ENCODE measurements at regions not wholly inside any gene's neighbourhood (a gene's known extent, or its start where the extent isn't known, plus 50 kb on each side); places are given as distances from the start of the nearest gene placed in this dataset.

DNA sequence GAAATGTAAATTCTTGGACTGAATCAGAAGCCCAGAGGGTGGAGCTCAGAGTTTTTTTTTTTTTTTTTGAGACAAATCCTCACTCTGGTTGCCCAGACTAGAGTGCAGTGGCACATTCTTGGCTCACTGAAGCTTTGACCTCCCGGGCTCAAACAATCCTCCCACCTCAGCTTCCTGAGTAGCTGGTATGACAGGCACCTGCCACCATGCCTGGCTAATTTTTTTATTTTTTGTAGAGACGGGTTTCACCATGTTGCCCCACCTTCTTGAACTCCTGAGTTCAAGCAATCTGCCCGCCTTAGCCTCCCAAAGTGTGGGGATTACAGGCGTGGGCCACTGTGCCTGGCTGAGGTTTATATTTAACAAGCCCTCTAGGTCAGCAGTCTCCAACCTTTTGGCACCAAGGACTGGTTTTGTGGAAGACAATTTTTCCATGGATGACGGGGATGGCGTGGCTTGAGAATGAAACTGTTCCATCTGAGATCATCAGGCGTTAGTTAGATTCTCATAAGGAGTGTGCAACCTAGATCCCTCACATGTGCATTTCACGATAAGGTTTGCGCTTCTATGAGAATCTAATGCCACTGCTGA, 76.7 kb downstream of the FHIP1A start:
- Histone ChIP-seq H2AFZ (ENCODE audit: insufficient read depth, low read depth, low read length, poor library complexity, severe bottlenecking) (no peak overlapping the region), H3K9ac (ENCODE audit: insufficient read depth, low read length, poor library complexity, severe bottlenecking) (no peak overlapping the region), H3K36me3 (replicated peaks in 1 of 2; ENCODE audit: control insufficient read depth in 1 of 2, insufficient read depth in 2 of 2, low read length in 2 of 2) (no peaks in the 10 kb centered on the region), H3K4me2 (replicated peaks; ENCODE audit: extremely low read depth, low read length, poor library complexity, severe bottlenecking) (no peak overlapping the region), H3K27me3 (ENCODE audit: control insufficient read depth in 2 of 2, insufficient read depth in 2 of 2, low read length in 2 of 2) (no peaks in the 10 kb centered on the region), H3K79me2 (ENCODE audit: insufficient read depth, low read length) (no peaks in the 10 kb centered on the region), H3K4me1 (ENCODE audit: control insufficient read depth in 1 of 2, insufficient read depth in 2 of 2, low read length in 2 of 2) (no peaks in the 10 kb centered on the region), H3K4me3 (replicated peaks in 1 of 3; ENCODE audit: low read depth in 2 of 3, low read length in 3 of 3) (no peak overlapping the region), H3K27ac (ENCODE audit: low read depth in 1 of 2, low read length in 2 of 2) (no peak overlapping the region), H4K20me1 (ENCODE audit: insufficient read depth, low read length) (no peaks in the 10 kb centered on the region), H3K9me3 (replicated peaks in 1 of 2; ENCODE audit: control insufficient read depth in 1 of 2, insufficient read depth in 1 of 2, low read length in 2 of 2) (peaks cover 0 to 16% of the 10 kb centered on the region in 2 donors)
- H3K4me1 Mint-ChIP-seq, result no peaks in the 10 kb centered on the region
- no peak for DNase-seq
- peaks cover 5 to 14% (median 11%) of the 10 kb centered on the region in 7 donors for H3K9me3 Mint-ChIP-seq
- H3K27ac Mint-ChIP-seq, result no peak overlapping the region
- no peak overlapping the region for H3K4me3 Mint-ChIP-seq
- no peaks in the 10 kb centered on the region for H3K36me3 Mint-ChIP-seq
- 94% methylated on average over 9 of the region's 9 CpGs for WGBS (ENCODE audit: insufficient coverage)
- intact Hi-C loops (cut with micrococcal nuclease), result no loop called here
- TF ChIP-seq, protein P1, sequence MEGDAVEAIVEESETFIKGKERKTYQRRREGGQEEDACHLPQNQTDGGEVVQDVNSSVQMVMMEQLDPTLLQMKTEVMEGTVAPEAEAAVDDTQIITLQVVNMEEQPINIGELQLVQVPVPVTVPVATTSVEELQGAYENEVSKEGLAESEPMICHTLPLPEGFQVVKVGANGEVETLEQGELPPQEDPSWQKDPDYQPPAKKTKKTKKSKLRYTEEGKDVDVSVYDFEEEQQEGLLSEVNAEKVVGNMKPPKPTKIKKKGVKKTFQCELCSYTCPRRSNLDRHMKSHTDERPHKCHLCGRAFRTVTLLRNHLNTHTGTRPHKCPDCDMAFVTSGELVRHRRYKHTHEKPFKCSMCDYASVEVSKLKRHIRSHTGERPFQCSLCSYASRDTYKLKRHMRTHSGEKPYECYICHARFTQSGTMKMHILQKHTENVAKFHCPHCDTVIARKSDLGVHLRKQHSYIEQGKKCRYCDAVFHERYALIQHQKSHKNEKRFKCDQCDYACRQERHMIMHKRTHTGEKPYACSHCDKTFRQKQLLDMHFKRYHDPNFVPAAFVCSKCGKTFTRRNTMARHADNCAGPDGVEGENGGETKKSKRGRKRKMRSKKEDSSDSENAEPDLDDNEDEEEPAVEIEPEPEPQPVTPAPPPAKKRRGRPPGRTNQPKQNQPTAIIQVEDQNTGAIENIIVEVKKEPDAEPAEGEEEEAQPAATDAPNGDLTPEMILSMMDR (IDR thresholded peaks at IDR 0.05), result no peak
- peaks cover 4 to 8% (median 8%) of the 10 kb centered on the region in 3 donors for H3K27me3 Mint-ChIP-seq (ENCODE audit: low read depth in 3 of 3)

DNA sequence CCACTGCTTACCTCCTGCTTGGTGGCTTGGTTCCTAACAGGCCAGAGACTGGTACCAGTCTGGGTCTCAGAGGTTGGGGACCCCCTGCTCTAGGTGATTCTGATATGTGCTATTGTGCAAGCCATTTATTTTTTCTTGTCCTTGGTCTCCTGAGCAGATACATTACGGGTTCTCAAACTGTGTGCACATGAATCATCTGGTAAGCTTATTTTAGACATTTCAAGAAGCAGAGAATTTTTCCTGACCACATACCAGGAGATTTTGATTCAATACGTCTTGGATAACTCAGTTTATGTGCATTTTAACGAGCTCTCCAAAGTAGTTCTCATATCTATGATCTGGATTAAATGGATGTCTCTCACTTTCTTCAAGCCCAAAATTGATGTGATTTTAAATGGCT, 77.2 kb downstream of the FHIP1A start:
- H3K9me3 ChIP-seq (replicated peaks in 1 of 2; ENCODE audit: control insufficient read depth in 1 of 2, insufficient read depth in 1 of 2, low read length in 2 of 2), result peaks cover 0 to 16% of the 10 kb centered on the region in 2 donors
- Mint-ChIP-seq H3K4me3 (no peak overlapping the region), H3K27me3 (ENCODE audit: low read depth in 3 of 3) (peaks cover 4 to 8% (median 7%) of the 10 kb centered on the region in 3 donors), H3K4me1 (no peaks in the 10 kb centered on the region), H3K36me3 (no peaks in the 10 kb centered on the region), H3K9me3 (peaks cover 7 to 15% (median 11%) of the 10 kb centered on the region in 7 donors), H3K27ac (no peak overlapping the region)
- no peaks in the 10 kb centered on the region for H3K27me3 ChIP-seq (ENCODE audit: control insufficient read depth in 2 of 2, insufficient read depth in 2 of 2, low read length in 2 of 2)
- H3K79me2 ChIP-seq (ENCODE audit: insufficient read depth, low read length), result no peaks in the 10 kb centered on the region
- H3K4me3 ChIP-seq (replicated peaks in 1 of 3; ENCODE audit: low read depth in 2 of 3, low read length in 3 of 3), result no peak overlapping the region
- no peaks in the 10 kb centered on the region for H3K36me3 ChIP-seq (replicated peaks in 1 of 2; ENCODE audit: control insufficient read depth in 1 of 2, insufficient read depth in 2 of 2, low read length in 2 of 2)
- H3K27ac ChIP-seq (ENCODE audit: low read depth in 1 of 2, low read length in 2 of 2), result no peak overlapping the region
- intact Hi-C loops (cut with micrococcal nuclease), result no loop called here
- no peak overlapping the region for H2AFZ ChIP-seq (ENCODE audit: insufficient read depth, low read depth, low read length, poor library complexity, severe bottlenecking)
- H3K9ac ChIP-seq (ENCODE audit: insufficient read depth, low read length, poor library complexity, severe bottlenecking), result no peak overlapping the region
- no peaks in the 10 kb centered on the region for H4K20me1 ChIP-seq (ENCODE audit: insufficient read depth, low read length)
- WGBS (ENCODE audit: insufficient coverage), result 100% methylated on average over 1 of the region's 3 CpGs
- no peak overlapping the region for H3K4me2 ChIP-seq (replicated peaks; ENCODE audit: extremely low read depth, low read length, poor library complexity, severe bottlenecking)
- TF ChIP-seq, protein P1 (IDR thresholded peaks at IDR 0.05), result no peak
- H3K4me1 ChIP-seq (ENCODE audit: control insufficient read depth in 1 of 2, insufficient read depth in 2 of 2, low read length in 2 of 2), result no peaks in the 10 kb centered on the region
- no peak for DNase-seq

Data from CD14-positive monocyte (primary cell).